GM23248 (cell line): ENCODE measurements at regions not wholly inside any gene's neighbourhood (a gene's known extent, or its start where the extent isn't known, plus 50 kb on each side); places are given as distances from the start of the nearest gene placed in this dataset.

Experiments
- EZH2 ChIP-seq: fragments of 200-600 bp; sonication (generic); IDR thresholded peaks from 2 replicates; pipeline ENCODE4 v1.6.1; 2018; ENCODE audit warnings: antibody characterized with exemption, mild to moderate bottlenecking; ENCODE audit not compliant: insufficient read depth, poor library complexity, severe bottlenecking
- EZH2phosphoT487 ChIP-seq: fragments of 200-600 bp; sonication (generic); IDR thresholded peaks from 2 replicates; pipeline ENCODE4 v1.6.1; 2018; ENCODE audit warnings: antibody characterized with exemption, moderate library complexity, mild to moderate bottlenecking, low read depth; ENCODE audit not compliant: insufficient read depth

- TF ChIP-seq EZH2 (no peak), EZH2phosphoT487 (no peak)
Measured at GRCh38 chr2:176852667-176853066, 359.9 kb upstream of the HNRNPA3 start.
